ENCODE measurements at regions not wholly inside any gene's neighbourhood (a gene's known extent, or its start where the extent isn't known, plus 50 kb on each side); places are given as distances from the start of the nearest gene placed in this dataset.
"Not testable (repeated sequence)": the region's sequence is repeated elsewhere in the genome, so short reads cannot be mapped to it uniquely, and the experiment has no call there.

GRCh38 chr6:14283600-14284235 is 166.1 kb downstream of the CD83 start:
- intact Hi-C loops (cut with DNase I) = no loop called here
- DNase-seq = no peak

- DNase-seq = no peak
- intact Hi-C loops (cut with DNase I) = no loop called here
Measured at GRCh38 chr6:14284969-14285590, 167.5 kb downstream of the CD83 start.

GRCh38 chr6:14286144-14286543 is 168.6 kb downstream of the CD83 start:
- intact Hi-C loops (cut with DNase I) = no loop called here
- DNase-seq = no peak

GRCh38 chr6:14286634-14287428 is 169.3 kb downstream of the CD83 start:
- intact Hi-C loops (cut with DNase I) = no loop called here
- no peak for DNase-seq

- DNase-seq = no peak
- intact Hi-C loops (cut with DNase I) = no loop called here
Measured at GRCh38 chr6:14287707-14288106, 170.1 kb downstream of the CD83 start.

GRCh38 chr6:14288910-14289309 is 171.3 kb downstream of the CD83 start:
- DNase-seq = no peak
- intact Hi-C loops (cut with DNase I) = no loop called here

GRCh38 chr6:14290041-14290771 is 172.6 kb downstream of the CD83 start:
- DNase-seq = no peak
- intact Hi-C loops (cut with DNase I) = no loop called here

- peak in 12 of 42 donors; percentile 10 to 60 (median 33) for DNase-seq
- intact Hi-C loops (cut with DNase I) = no loop called here
Measured at GRCh38 chr6:14290772-14291330, 173.3 kb downstream of the CD83 start.

- no peak for DNase-seq
- intact Hi-C loops (cut with DNase I) = no loop called here
Measured at GRCh38 chr6:14291331-14291730, 173.8 kb downstream of the CD83 start.

- intact Hi-C loops (cut with DNase I) = no loop called here
- DNase-seq = no peak
Measured at GRCh38 chr6:14292119-14292518, 174.5 kb downstream of the CD83 start.

- no peak for DNase-seq
- intact Hi-C loops (cut with DNase I) = no loop called here
Measured at GRCh38 chr6:14294270-14294951, 176.8 kb downstream of the CD83 start.

- intact Hi-C loops (cut with DNase I); DNase-seq: not testable (repeated sequence)
Measured at GRCh38 chr6:14296698-14297097, 179.1 kb downstream of the CD83 start.

- intact Hi-C loops (cut with DNase I); DNase-seq: not testable (repeated sequence)
Measured at GRCh38 chr6:14297118-14297517, 179.5 kb downstream of the CD83 start.

GRCh38 chr6:14300189-14300588 is 182.6 kb downstream of the CD83 start:
- intact Hi-C loops (cut with DNase I); DNase-seq: not testable (repeated sequence)

GRCh38 chr6:14300721-14301120 is 183.1 kb downstream of the CD83 start:
- intact Hi-C loops (cut with DNase I); DNase-seq: not testable (repeated sequence)

- DNase-seq; intact Hi-C loops (cut with DNase I): not testable (repeated sequence)
Measured at GRCh38 chr6:14301477-14301876, 183.9 kb downstream of the CD83 start.

GRCh38 chr6:14305131-14305530 is 187.6 kb downstream of the CD83 start:
- no peak for DNase-seq
- intact Hi-C loops (cut with DNase I) = no loop called here

- intact Hi-C loops (cut with DNase I) = no loop called here
- no peak for DNase-seq
Measured at GRCh38 chr6:14305624-14306023, 188.1 kb downstream of the CD83 start.

Measured in head of caudate nucleus (tissue), 42 donors.